ENCODE measurements at regions not wholly inside any gene's neighbourhood (a gene's known extent, or its start where the extent isn't known, plus 50 kb on each side); places are given as distances from the start of the nearest gene placed in this dataset.

GRCh38 chr6:54031169-54031568 is 80.1 kb upstream of the MLIP start:
- no peak for DNase-seq (ENCODE audit: low read depth)
- no peak for TF ChIP-seq CTCF (IDR thresholded peaks at IDR 0.05; ENCODE audit: control insufficient read depth, extremely low read depth, insufficient read depth)
- no peak overlapping the region for H3K4me3 ChIP-seq (ENCODE audit: low read depth, low read length)

GRCh38 chr6:54037277-54037779 is 73.9 kb upstream of the MLIP start:
- no peak for TF ChIP-seq CTCF (IDR thresholded peaks at IDR 0.05; ENCODE audit: control insufficient read depth, extremely low read depth, insufficient read depth)
- DNase-seq (ENCODE audit: low read depth): no peak
- no peak overlapping the region for H3K4me3 ChIP-seq (ENCODE audit: low read depth, low read length)

- no peak for TF ChIP-seq CTCF (IDR thresholded peaks at IDR 0.05; ENCODE audit: control insufficient read depth, extremely low read depth, insufficient read depth)
- no peak overlapping the region for H3K4me3 ChIP-seq (ENCODE audit: low read depth, low read length)
- no peak for DNase-seq (ENCODE audit: low read depth)
Measured at GRCh38 chr6:54040545-54040944, 70.7 kb upstream of the MLIP start.

- TF ChIP-seq CTCF (IDR thresholded peaks at IDR 0.05; ENCODE audit: control insufficient read depth, extremely low read depth, insufficient read depth): no peak
- no peak overlapping the region for H3K4me3 ChIP-seq (ENCODE audit: low read depth, low read length)
- DNase-seq (ENCODE audit: low read depth): no peak
Measured at GRCh38 chr6:54041239-54041638, 70.0 kb upstream of the MLIP start.

- TF ChIP-seq CTCF (IDR thresholded peaks at IDR 0.05; ENCODE audit: control insufficient read depth, extremely low read depth, insufficient read depth): no peak
- no peak for DNase-seq (ENCODE audit: low read depth)
- H3K4me3 ChIP-seq (ENCODE audit: low read depth, low read length): no peak overlapping the region
Measured at GRCh38 chr6:54043360-54043759, 67.9 kb upstream of the MLIP start.

GRCh38 chr6:54044059-54044458 is 67.2 kb upstream of the MLIP start:
- no peak for TF ChIP-seq CTCF (IDR thresholded peaks at IDR 0.05; ENCODE audit: control insufficient read depth, extremely low read depth, insufficient read depth)
- no peak overlapping the region for H3K4me3 ChIP-seq (ENCODE audit: low read depth, low read length)
- DNase-seq (ENCODE audit: low read depth): no peak

- no peak for DNase-seq (ENCODE audit: low read depth)
- TF ChIP-seq CTCF (IDR thresholded peaks at IDR 0.05; ENCODE audit: control insufficient read depth, extremely low read depth, insufficient read depth): no peak
Measured at GRCh38 chr6:54048782-54049181, 62.5 kb upstream of the MLIP start.

More at GRCh38 chr6:54048782-54049181, 62.5 kb upstream of the MLIP start:
- H3K4me3 ChIP-seq (ENCODE audit: low read depth, low read length): no peak overlapping the region
